H1 (cell line): ENCODE measurements at regions not wholly inside any gene's neighbourhood (a gene's known extent, or its start where the extent isn't known, plus 50 kb on each side); places are given as distances from the start of the nearest gene placed in this dataset.

Experiments used
- CHD2 ChIP-seq: IDR thresholded peaks from 2 replicates; pipeline ENCODE4 v1.6.1; 2012; ENCODE audit warnings: low read length, improper control_type of control experiment
- GABPA ChIP-seq: IDR thresholded peaks from 2 replicates; pipeline ENCODE4 v1.6.1; 2011; ENCODE audit warnings: mild to moderate bottlenecking, low read length, moderate library complexity, borderline replicate concordance; ENCODE audit not compliant: insufficient read depth
- KDM5A ChIP-seq: fragments of 200-600 bp; IDR thresholded peaks from 2 replicates; pipeline ENCODE4 v1.7.1; 2012; ENCODE audit warnings: mild to moderate bottlenecking, low read length, inconsistent platforms, mixed read lengths
- MAFK ChIP-seq: IDR thresholded peaks from 2 replicates; pipeline ENCODE4 v1.6.1; 2012; ENCODE audit warnings: low read depth, mild to moderate bottlenecking, improper control_type of control experiment, low read length
- NRF1 ChIP-seq: IDR thresholded peaks from 2 replicates; pipeline ENCODE4 v1.6.1; 2011; ENCODE audit warnings: mild to moderate bottlenecking, low read depth, low read length, improper control_type of control experiment
- POLR2A ChIP-seq, 2 experiments: IDR thresholded peaks; 1 replicate in 1 of 2; 2 replicates in 1 of 2; pipeline ENCODE4 v1.6.1; 2011; ENCODE audit warnings: low read depth in 2 of 2, low read length in 2 of 2, mild to moderate bottlenecking in 2 of 2; ENCODE audit errors: control extremely low read depth in 1 of 2
- POLR2AphosphoS5 ChIP-seq: IDR thresholded peaks from 2 replicates; pipeline ENCODE4 v1.6.1; 2011; ENCODE audit warnings: low read depth, low read length
- RAD21 ChIP-seq, 2 experiments: IDR thresholded peaks in 1 of 2; conservative IDR thresholded peaks in 1 of 2; 2 replicates each; pipeline ENCODE4 v1.6.1; 2011; ENCODE audit warnings: low read depth in 2 of 2, low read length in 2 of 2, improper control_type of control experiment in 1 of 2, inconsistent platforms in 1 of 2, mild to moderate bottlenecking in 1 of 2, moderate library complexity in 1 of 2
- RXRA ChIP-seq: IDR thresholded peaks from 2 replicates; pipeline ENCODE4 v1.6.1; 2011; ENCODE audit warnings: low read depth, mild to moderate bottlenecking, low read length, moderate library complexity; ENCODE audit not compliant: insufficient read depth
- SP1 ChIP-seq: IDR thresholded peaks from 2 replicates; pipeline ENCODE4 v1.6.1; 2011; ENCODE audit warnings: low read depth, low read length
- YY1 ChIP-seq: IDR thresholded peaks from 2 replicates; pipeline ENCODE4 v1.6.1; 2011; ENCODE audit warnings: low read depth, mild to moderate bottlenecking, low read length
- TF ChIP-seq, protein P1 (sequence below), 3 experiments: IDR thresholded peaks; 1 replicate in 2 of 3; 2 replicates in 1 of 3; pipeline versions ENCODE4 v1.5.1 to v1.6.1; 2011; ENCODE audit warnings: low read length in 3 of 3, mild to moderate bottlenecking in 3 of 3, inconsistent platforms in 2 of 3, low read depth in 1 of 3, moderate library complexity in 1 of 3; ENCODE audit not compliant: insufficient read depth in 1 of 3; ENCODE audit errors: control extremely low read depth in 1 of 3

DNA sequence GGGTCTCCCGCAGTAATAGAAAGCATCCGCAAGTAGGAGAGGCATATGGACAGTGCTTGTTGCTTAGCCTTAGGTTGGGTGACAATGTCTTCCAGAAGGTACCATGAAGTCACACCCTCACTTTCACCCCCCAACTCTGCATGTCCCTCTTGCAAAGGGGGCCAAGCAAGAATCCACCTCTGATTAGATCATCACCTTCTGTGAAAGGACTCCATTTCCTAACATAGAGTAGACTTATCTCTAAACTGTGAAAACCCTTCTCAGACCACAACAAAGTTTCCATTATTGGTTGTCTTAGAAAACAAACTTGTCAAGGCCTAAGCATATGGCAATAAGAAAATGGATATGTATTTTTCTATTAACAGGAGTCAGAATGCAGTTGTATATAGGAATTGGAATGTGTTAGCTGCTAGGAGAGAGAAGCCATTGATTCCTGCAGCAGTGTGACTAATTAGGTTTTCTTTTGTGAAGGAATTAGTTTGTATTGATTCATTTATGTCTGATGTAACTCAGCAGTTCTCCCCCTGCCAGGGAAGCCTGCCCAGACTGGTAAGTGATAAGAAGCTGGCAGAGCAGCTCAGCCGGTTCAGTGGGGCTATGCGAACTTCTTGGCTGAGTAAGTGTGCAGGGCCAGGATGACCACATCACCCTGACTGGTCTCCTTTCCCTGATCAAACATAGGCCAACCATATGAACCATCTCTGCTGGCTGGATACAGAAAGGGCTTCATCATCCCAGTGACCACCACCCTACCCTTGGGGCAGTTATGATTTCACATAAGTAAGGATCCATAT lies 107.3 kb upstream of the CCDC196 start:
- TF ChIP-seq, protein P1, sequence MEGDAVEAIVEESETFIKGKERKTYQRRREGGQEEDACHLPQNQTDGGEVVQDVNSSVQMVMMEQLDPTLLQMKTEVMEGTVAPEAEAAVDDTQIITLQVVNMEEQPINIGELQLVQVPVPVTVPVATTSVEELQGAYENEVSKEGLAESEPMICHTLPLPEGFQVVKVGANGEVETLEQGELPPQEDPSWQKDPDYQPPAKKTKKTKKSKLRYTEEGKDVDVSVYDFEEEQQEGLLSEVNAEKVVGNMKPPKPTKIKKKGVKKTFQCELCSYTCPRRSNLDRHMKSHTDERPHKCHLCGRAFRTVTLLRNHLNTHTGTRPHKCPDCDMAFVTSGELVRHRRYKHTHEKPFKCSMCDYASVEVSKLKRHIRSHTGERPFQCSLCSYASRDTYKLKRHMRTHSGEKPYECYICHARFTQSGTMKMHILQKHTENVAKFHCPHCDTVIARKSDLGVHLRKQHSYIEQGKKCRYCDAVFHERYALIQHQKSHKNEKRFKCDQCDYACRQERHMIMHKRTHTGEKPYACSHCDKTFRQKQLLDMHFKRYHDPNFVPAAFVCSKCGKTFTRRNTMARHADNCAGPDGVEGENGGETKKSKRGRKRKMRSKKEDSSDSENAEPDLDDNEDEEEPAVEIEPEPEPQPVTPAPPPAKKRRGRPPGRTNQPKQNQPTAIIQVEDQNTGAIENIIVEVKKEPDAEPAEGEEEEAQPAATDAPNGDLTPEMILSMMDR (IDR thresholded peaks at IDR 0.05; ENCODE audit: control extremely low read depth in 1 of 3, insufficient read depth in 1 of 3, low read depth in 1 of 3, low read length in 3 of 3): no peak
- TF ChIP-seq YY1: no peak
- no peak for TF ChIP-seq CHD2
- no peak for TF ChIP-seq KDM5A
- TF ChIP-seq MAFK: no peak
- TF ChIP-seq NRF1: no peak
- TF ChIP-seq POLR2AphosphoS5: no peak
- TF ChIP-seq SP1: no peak
- TF ChIP-seq RXRA: no peak
- TF ChIP-seq RAD21 (IDR thresholded peaks at IDR 0.05 in 1 of 2, conservative IDR thresholded peaks at IDR 0.05 in 1 of 2; ENCODE audit: low read depth in 2 of 2, low read length in 2 of 2): no peak
- no peak for TF ChIP-seq GABPA
- TF ChIP-seq POLR2A (IDR thresholded peaks at IDR 0.05; ENCODE audit: control extremely low read depth in 1 of 2, low read depth in 2 of 2, low read length in 2 of 2): no peak
